GM12878 (cell line): ENCODE measurements at regions not wholly inside any gene's neighbourhood (a gene's known extent, or its start where the extent isn't known, plus 50 kb on each side); places are given as distances from the start of the nearest gene placed in this dataset.

ENCODE experiments used
- ATAC-seq: fragments of 200-7000 bp; cut with Tn5 transposase; 3 replicates; pipeline ENCODE4 v1.9.1; 2020; ENCODE audit warnings: mild to moderate bottlenecking, moderate library complexity
- BruUV-seq: library from RNA; stranded (reverse); fragments of 400-500 nt; replicated peaks from 2 replicates; lab custom pipeline; 2021; lab: Mats Ljungman, UMichigan
- CTCF ChIA-PET: fragments of 300-600 bp; sonication (Branson Sonifier 250); formaldehyde crosslinking; extraction: SDS; loops from one replicate; lab custom pipeline; 2021; ENCODE audit warnings: inconsistent platforms; lab: Yijun Ruan, JAX
- POLR2A ChIA-PET: fragments of 350-600 bp; formaldehyde crosslinking; extraction: SDS; loops from one replicate; lab custom pipeline; 2021; ENCODE audit warnings: inconsistent platforms; lab: Charles Lee
- RAD21 ChIA-PET: fragments of 300-600 bp; sonication (Branson Sonifier 250); formaldehyde crosslinking; loops from one replicate; lab custom pipeline; 2023; ENCODE audit warnings: antibody characterized with exemption; ENCODE audit not compliant: unreplicated experiment; lab: Charles Lee
- SMC1A ChIA-PET: fragments of 300-600 bp; sonication (Branson Sonifier 250); formaldehyde crosslinking; loops from one replicate; lab custom pipeline; 2023; ENCODE audit not compliant: unreplicated experiment, uncharacterized antibody; lab: Charles Lee
- DNase-seq: peaks from one replicate; pipeline ENCODE4 v3.0.0-alpha.2; 2011; ENCODE audit warnings: low read depth, low spot score
- FAIRE-seq: peaks from 3 replicates; lab custom pipeline; 2011; peaks lifted over from hg19 to GRCh38; lab: Jason Lieb, UNC
- H2AFZ ChIP-seq: 2 replicates; pipeline ENCODE4 v1.6.0; 2011; ENCODE audit warnings: low read depth, low read length, control low read depth; ENCODE audit not compliant: control insufficient read depth
- H3K27ac ChIP-seq: 2 replicates; pipeline ENCODE4 v1.5.1; 2011; ENCODE audit warnings: control low read depth; ENCODE audit not compliant: control insufficient read depth, insufficient read depth
- H3K27me3 ChIP-seq, 2 experiments: replicated peaks in 1 of 2; 2 replicates each; pipeline versions ENCODE4 v1.6.0 to v1.6.1; 2011; ENCODE audit warnings: low read length in 1 of 2; ENCODE audit not compliant: control insufficient read depth in 2 of 2, insufficient read depth in 2 of 2
- H3K36me3 ChIP-seq, 2 experiments: 2 replicates each; pipeline ENCODE4 v1.5.1; 2011; ENCODE audit warnings: low read length in 1 of 2; ENCODE audit not compliant: control insufficient read depth in 2 of 2, insufficient read depth in 2 of 2
- H3K4me1 ChIP-seq: 2 replicates; pipeline ENCODE4 v1.6.1; 2011; ENCODE audit warnings: mild to moderate bottlenecking, low read length, moderate library complexity, mixed read lengths; ENCODE audit not compliant: control insufficient read depth, insufficient read depth
- H3K4me2 ChIP-seq: 2 replicates; pipeline ENCODE4 v1.6.0; 2011; ENCODE audit warnings: control low read depth; ENCODE audit not compliant: control insufficient read depth, insufficient read depth
- H3K4me3 ChIP-seq: fragments of 200-600 bp; sonication (generic); 2 replicates; pipeline ENCODE4 v1.5.1; 2016
- H3K79me2 ChIP-seq: 2 replicates; pipeline ENCODE4 v1.6.0; 2011; ENCODE audit warnings: low read length; ENCODE audit not compliant: control insufficient read depth, insufficient read depth
- H3K9ac ChIP-seq: 2 replicates; pipeline ENCODE4 v1.8.0; 2011; ENCODE audit warnings: low read length, control low read depth, mixed read lengths; ENCODE audit not compliant: control insufficient read depth, insufficient read depth
- H3K9me3 ChIP-seq: replicated peaks from 3 replicates; pipeline ENCODE4 v1.5.1; 2011; ENCODE audit warnings: mild to moderate bottlenecking, low read length; ENCODE audit not compliant: control insufficient read depth, insufficient read depth
- H4K20me1 ChIP-seq: 2 replicates; pipeline ENCODE4 v1.6.0; 2011; ENCODE audit not compliant: control insufficient read depth, insufficient read depth
- BCL11A ChIP-seq: IDR thresholded peaks from 2 replicates; pipeline ENCODE4 v1.6.1; 2011; ENCODE audit warnings: low read depth, low read length
- CHD4 ChIP-seq: fragments of 200-600 bp; sonication (generic); IDR thresholded peaks from 2 replicates; pipeline ENCODE4 v1.6.1; 2016; ENCODE audit warnings: mild to moderate bottlenecking
- CTCF ChIP-seq, 3 experiments: IDR thresholded peaks in 2 of 3; conservative IDR thresholded peaks in 1 of 3; 2 replicates each; pipeline ENCODE4 v1.5.1; 2011; ENCODE audit warnings: low read depth in 3 of 3, low read length in 3 of 3, mild to moderate bottlenecking in 3 of 3, control low read depth in 2 of 3, moderate library complexity in 2 of 3, inconsistent platforms in 1 of 3, mixed read lengths in 1 of 3; ENCODE audit not compliant: control insufficient read depth in 2 of 3, insufficient read depth in 1 of 3; ENCODE audit errors: extremely low read depth in 1 of 3
- ETV6 ChIP-seq, 2 experiments: fragments of 450-650 bp in 1 of 2; IDR thresholded peaks in 1 of 2; conservative IDR thresholded peaks in 1 of 2; 2 replicates each; pipeline ENCODE4 v1.6.1; 2014; ENCODE audit warnings: antibody characterized with exemption in 1 of 2, borderline replicate concordance in 1 of 2, low read depth in 1 of 2, mild to moderate bottlenecking in 1 of 2, moderate library complexity in 1 of 2
- HDAC2 ChIP-seq: fragments of 200-600 bp; sonication (generic); IDR thresholded peaks from 2 replicates; pipeline ENCODE4 v1.6.1; 2017
- IKZF2 ChIP-seq, 2 experiments: fragments of 450-650 bp; IDR thresholded peaks; 2 replicates each; pipeline ENCODE4 v1.6.1; 2017; ENCODE audit warnings: mild to moderate bottlenecking in 2 of 2, moderate library complexity in 2 of 2
- JUNB ChIP-seq: IDR thresholded peaks from 2 replicates; pipeline ENCODE4 v1.6.1; 2016; ENCODE audit warnings: antibody characterized with exemption, mild to moderate bottlenecking
- PAX8 ChIP-seq: fragments of 450-650 bp; IDR thresholded peaks from 2 replicates; pipeline ENCODE4 v1.6.1; 2017; ENCODE audit warnings: mild to moderate bottlenecking, moderate library complexity
- SP1 ChIP-seq: IDR thresholded peaks from one replicate; pipeline ENCODE4 v1.6.1; 2011; ENCODE audit warnings: low read depth, low read length
- SREBF2 ChIP-seq: IDR thresholded peaks from 2 replicates; pipeline ENCODE4 v1.6.1; 2012; ENCODE audit warnings: mild to moderate bottlenecking, low read length
- TAF1 ChIP-seq: IDR thresholded peaks from 2 replicates; pipeline ENCODE4 v1.6.1; 2011; ENCODE audit warnings: mild to moderate bottlenecking, low read depth, low read length, borderline replicate concordance
- TCF3 ChIP-seq: IDR thresholded peaks from 2 replicates; pipeline ENCODE4 v1.6.1; 2012; ENCODE audit warnings: low read depth, mild to moderate bottlenecking, low read length, borderline replicate concordance; ENCODE audit not compliant: insufficient read depth
- WGBS: methylation state at CpG from one replicate; pipeline ENCODE4 v1.1.6; 2016; ENCODE audit warnings: low lambda C conversion rate; ENCODE audit not compliant: insufficient replicate concordance, insufficient coverage; ENCODE audit errors: missing lambda C conversion rate; 5-methylcytosine and 5-hydroxymethylcytosine counted together
- in situ Hi-C: fragments of 300-500 bp; cut with MboI; formaldehyde crosslinking; loops from 9 replicates; pipeline ENCODE4 v1.14.3; 2018; ENCODE audit warnings: mixed read lengths
- intact Hi-C: fragments of 100-400 bp; cut with micrococcal nuclease; formaldehyde crosslinking; loops from one replicate; pipeline ENCODE4 v1.14.2; 2022; ENCODE audit not compliant: unreplicated experiment
- TF ChIP-seq, protein P1 (sequence below): fragments of 450-650 bp; IDR thresholded peaks from 2 replicates; pipeline ENCODE4 v1.6.1; 2017; ENCODE audit warnings: mild to moderate bottlenecking, moderate library complexity
- TF ChIP-seq, protein P2 (sequence below): IDR thresholded peaks from 2 replicates; pipeline ENCODE4 v1.6.1; 2011; ENCODE audit warnings: borderline replicate concordance, low read depth, mild to moderate bottlenecking, moderate library complexity, low read length; ENCODE audit not compliant: insufficient read depth, poor library complexity, severe bottlenecking

- TF ChIP-seq CTCF (IDR thresholded peaks at IDR 0.05 in 2 of 3, conservative IDR thresholded peaks at IDR 0.05 in 1 of 3; ENCODE audit: control insufficient read depth in 2 of 3, extremely low read depth in 1 of 3, insufficient read depth in 1 of 3, low read depth in 3 of 3, low read length in 3 of 3) (peak in 2 of 3 experiments; percentile 5 to 26; a peak in 2 of 6 replicates), IKZF2 (IDR thresholded peaks at IDR 0.05) (peak; percentile 43 to 72; a peak in 3 of 4 replicates), BCL11A (peak; percentile 67), TAF1 (no peak), JUNB (peak; percentile 81), TCF3 (0 out of 2 replicates have a peak, but pooled peaks have one; percentile 69)
Observed at GRCh38 chr3:106332884-106333283, 464.1 kb upstream of the CBLB start (continued).

DNA sequence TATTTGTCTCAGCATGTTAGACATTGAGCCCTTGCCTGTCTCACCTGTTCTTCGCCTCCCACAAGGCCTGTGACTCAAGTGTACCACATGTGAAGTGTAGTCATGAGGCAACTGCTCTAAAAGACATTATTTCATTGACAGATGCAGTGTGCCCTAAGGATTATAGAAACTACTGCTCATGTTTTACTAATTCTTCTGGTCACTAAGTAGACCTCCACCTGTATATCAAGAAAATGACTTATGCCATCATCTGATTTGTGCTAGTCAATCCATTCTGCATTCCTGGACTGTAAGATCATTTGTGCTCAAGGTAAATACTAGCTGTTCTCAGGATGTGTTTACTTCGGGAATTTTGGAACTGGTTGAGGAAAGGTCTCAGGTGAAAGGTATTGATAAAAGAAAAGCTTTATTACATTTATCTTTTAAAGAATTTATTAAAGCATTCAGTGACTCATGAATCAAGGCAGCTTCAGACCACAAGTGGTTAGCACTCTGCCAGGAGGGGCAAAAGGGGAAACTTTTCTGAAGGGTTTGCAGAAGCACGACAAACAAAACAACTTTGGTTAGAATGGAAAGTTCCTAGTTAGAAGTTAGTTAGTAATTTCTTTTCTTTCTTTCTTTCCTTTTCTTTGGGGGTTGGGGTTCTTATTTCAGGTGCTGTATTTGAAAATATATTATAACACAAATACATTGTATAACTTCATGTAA, 465.3 kb upstream of the CBLB start:
- H2AFZ ChIP-seq: peak overlapping the region; percentile 6
- intact Hi-C loops (loop anchor here (2.0 to 10.0 kb wide), 2 partner anchors 77 to 149 kb away; no protein-coding TSS in a partner anchor), in situ Hi-C loops (no loop called here)
- no peak overlapping the region for H3K4me2 ChIP-seq
- no peak overlapping the region for H3K4me3 ChIP-seq
- WGBS: 55% methylated on average over 3 of the region's 3 CpGs
- BruUV-seq: no TSS peak
- no peak overlapping the region for H3K9ac ChIP-seq
- ATAC-seq (peak; percentile 78), DNase-seq (no peak), FAIRE-seq (no peak)
- peaks cover 20% of the 10 kb centered on the region for H3K4me1 ChIP-seq
- ChIA-PET POLR2A (interaction anchor here (1.1 to 2.2 kb wide), 2 partner anchors 11 to 32 kb away, joined by 3 to 12 read pairs; no protein-coding TSS in a partner anchor), RAD21 (interaction anchor here (0.9 to 2.7 kb wide), 10 partner anchors 15 to 642 kb away, joined by 3 to 19 read pairs (median 3); no protein-coding TSS in a partner anchor), SMC1A (interaction anchor here (0.7 to 7.2 kb wide), 20 partner anchors 9 to 647 kb away, joined by 3 to 65 read pairs (median 4); no protein-coding TSS in a partner anchor), CTCF (interaction anchor here (0.8 to 1.6 kb wide), 7 partner anchors 9 to 645 kb away, joined by 3 to 5 read pairs (median 3); no protein-coding TSS in a partner anchor)
- H3K27me3 ChIP-seq: no peaks in the 10 kb centered on the region
- H3K9me3 ChIP-seq: no peaks in the 10 kb centered on the region; the same call in 1 of the 3 replicates
- no peaks in the 10 kb centered on the region for H3K79me2 ChIP-seq
- H4K20me1 ChIP-seq: no peaks in the 10 kb centered on the region
- H3K36me3 ChIP-seq: no peaks in the 10 kb centered on the region
- peak overlapping the region; percentile 13; the same call in 1 of the 2 replicates for H3K27ac ChIP-seq
- TF ChIP-seq JUNB (no peak), SP1 (no peak), ETV6 (conservative IDR thresholded peaks at IDR 0.05 in 1 of 2, IDR thresholded peaks at IDR 0.05 in 1 of 2; ENCODE audit: borderline replicate concordance in 1 of 2, low read depth in 1 of 2) (no peak), SREBF2 (no peak), PAX8 (no peak), IKZF2 (IDR thresholded peaks at IDR 0.05) (peak in 1 of 2 experiments; percentile 54; a peak in 2 of 4 replicates), HDAC2 (no peak), CHD4 (no peak)
- TF ChIP-seq, protein P1, sequence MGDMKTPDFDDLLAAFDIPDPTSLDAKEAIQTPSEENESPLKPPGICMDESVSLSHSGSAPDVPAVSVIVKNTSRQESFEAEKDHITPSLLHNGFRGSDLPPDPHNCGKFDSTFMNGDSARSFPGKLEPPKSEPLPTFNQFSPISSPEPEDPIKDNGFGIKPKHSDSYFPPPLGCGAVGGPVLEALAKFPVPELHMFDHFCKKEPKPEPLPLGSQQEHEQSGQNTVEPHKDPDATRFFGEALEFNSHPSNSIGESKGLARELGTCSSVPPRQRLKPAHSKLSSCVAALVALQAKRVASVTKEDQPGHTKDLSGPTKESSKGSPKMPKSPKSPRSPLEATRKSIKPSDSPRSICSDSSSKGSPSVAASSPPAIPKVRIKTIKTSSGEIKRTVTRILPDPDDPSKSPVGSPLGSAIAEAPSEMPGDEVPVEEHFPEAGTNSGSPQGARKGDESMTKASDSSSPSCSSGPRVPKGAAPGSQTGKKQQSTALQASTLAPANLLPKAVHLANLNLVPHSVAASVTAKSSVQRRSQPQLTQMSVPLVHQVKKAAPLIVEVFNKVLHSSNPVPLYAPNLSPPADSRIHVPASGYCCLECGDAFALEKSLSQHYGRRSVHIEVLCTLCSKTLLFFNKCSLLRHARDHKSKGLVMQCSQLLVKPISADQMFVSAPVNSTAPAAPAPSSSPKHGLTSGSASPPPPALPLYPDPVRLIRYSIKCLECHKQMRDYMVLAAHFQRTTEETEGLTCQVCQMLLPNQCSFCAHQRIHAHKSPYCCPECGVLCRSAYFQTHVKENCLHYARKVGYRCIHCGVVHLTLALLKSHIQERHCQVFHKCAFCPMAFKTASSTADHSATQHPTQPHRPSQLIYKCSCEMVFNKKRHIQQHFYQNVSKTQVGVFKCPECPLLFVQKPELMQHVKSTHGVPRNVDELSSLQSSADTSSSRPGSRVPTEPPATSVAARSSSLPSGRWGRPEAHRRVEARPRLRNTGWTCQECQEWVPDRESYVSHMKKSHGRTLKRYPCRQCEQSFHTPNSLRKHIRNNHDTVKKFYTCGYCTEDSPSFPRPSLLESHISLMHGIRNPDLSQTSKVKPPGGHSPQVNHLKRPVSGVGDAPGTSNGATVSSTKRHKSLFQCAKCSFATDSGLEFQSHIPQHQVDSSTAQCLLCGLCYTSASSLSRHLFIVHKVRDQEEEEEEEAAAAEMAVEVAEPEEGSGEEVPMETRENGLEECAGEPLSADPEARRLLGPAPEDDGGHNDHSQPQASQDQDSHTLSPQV: no peak
- TF ChIP-seq, protein P2, sequence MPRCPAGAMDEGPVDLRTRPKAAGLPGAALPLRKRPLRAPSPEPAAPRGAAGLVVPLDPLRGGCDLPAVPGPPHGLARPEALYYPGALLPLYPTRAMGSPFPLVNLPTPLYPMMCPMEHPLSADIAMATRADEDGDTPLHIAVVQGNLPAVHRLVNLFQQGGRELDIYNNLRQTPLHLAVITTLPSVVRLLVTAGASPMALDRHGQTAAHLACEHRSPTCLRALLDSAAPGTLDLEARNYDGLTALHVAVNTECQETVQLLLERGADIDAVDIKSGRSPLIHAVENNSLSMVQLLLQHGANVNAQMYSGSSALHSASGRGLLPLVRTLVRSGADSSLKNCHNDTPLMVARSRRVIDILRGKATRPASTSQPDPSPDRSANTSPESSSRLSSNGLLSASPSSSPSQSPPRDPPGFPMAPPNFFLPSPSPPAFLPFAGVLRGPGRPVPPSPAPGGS: peak; percentile 13
